K562 (cell line): ENCODE measurements at regions not wholly inside any gene's neighbourhood (a gene's known extent, or its start where the extent isn't known, plus 50 kb on each side); places are given as distances from the start of the nearest gene placed in this dataset.

ENCODE experiments used
- ATAC-seq: fragments of 200-7000 bp; cut with Tn5 transposase; 3 replicates; pipeline ENCODE4 v1.9.1; 2020; ENCODE audit warnings: moderate library complexity
- BruUV-seq: library from RNA; stranded (reverse); fragments of 400-500 nt; replicated peaks from 2 replicates; lab custom pipeline; 2021; lab: Mats Ljungman, UMichigan
- CTCF ChIA-PET: fragments of 300-600 bp; formaldehyde crosslinking; extraction: SDS; loops from one replicate; lab custom pipeline; 2021; ENCODE audit warnings: low intra/inter-chr PET ratio; lab: Yijun Ruan, JAX
- POLR2A ChIA-PET: fragments of 300-600, 350-650 bp; sonication (Branson Sonifier 250); formaldehyde crosslinking; extraction: SDS; loops from one replicate; lab custom pipeline; 2021; ENCODE audit warnings: antibody characterized with exemption, inconsistent platforms; lab: Yijun Ruan, JAX
- DNase-seq, 4 experiments: peaks; one replicate each; pipeline versions ENCODE4 v3.0.0 to v3.0.0-alpha.2; 2011 to 2018; ENCODE audit warnings: low spot score in 3 of 4, mixed read lengths in 3 of 4; ENCODE audit errors: extremely low read depth in 1 of 4
- FAIRE-seq: peaks from 2 replicates; lab custom pipeline; 2011; peaks lifted over from hg19 to GRCh38; lab: Jason Lieb, UNC
- H2AFZ ChIP-seq: 2 replicates; pipeline ENCODE4 v1.6.0; 2011; ENCODE audit warnings: low read depth, low read length, control low read depth, inconsistent platforms
- H3K27ac ChIP-seq: fragments of 200-600 bp; 3 replicates; pipeline ENCODE4 v1.8.0; 2011; ENCODE audit warnings: low read depth, mild to moderate bottlenecking, control low read depth, inconsistent platforms, low read length, moderate library complexity, mixed read lengths; ENCODE audit errors: extremely low read depth
- H3K27me3 ChIP-seq, 2 experiments: fragments of 300-600 bp in 1 of 2; 2 replicates in 1 of 2; 3 replicates in 1 of 2; pipeline versions ENCODE4 v1.6.0 to v1.8.0; 2011; ENCODE audit warnings: inconsistent platforms in 2 of 2, low read length in 2 of 2, mild to moderate bottlenecking in 1 of 2, mixed read lengths in 1 of 2, moderate library complexity in 1 of 2; ENCODE audit not compliant: control insufficient read depth in 2 of 2, insufficient read depth in 2 of 2
- H3K36me3 ChIP-seq: fragments of 300-600 bp; 3 replicates; pipeline ENCODE4 v1.8.0; 2011; ENCODE audit warnings: mild to moderate bottlenecking, low read length, inconsistent platforms; ENCODE audit not compliant: control insufficient read depth, insufficient read depth
- H3K4me1 ChIP-seq, 2 experiments: fragments of 200-600 bp in 1 of 2; replicated peaks in 1 of 2; 2 replicates in 1 of 2; 3 replicates in 1 of 2; pipeline versions ENCODE4 v1.5.1 to v1.8.0; 2011; ENCODE audit warnings: inconsistent platforms in 2 of 2, low read length in 2 of 2, mild to moderate bottlenecking in 1 of 2, mixed read lengths in 1 of 2, moderate library complexity in 1 of 2; ENCODE audit not compliant: control insufficient read depth in 2 of 2, insufficient read depth in 2 of 2
- H3K4me2 ChIP-seq: 2 replicates; pipeline ENCODE4 v1.6.1; 2011; ENCODE audit warnings: low read length, control low read depth, inconsistent platforms, mixed read lengths; ENCODE audit not compliant: insufficient read depth
- H3K4me3 ChIP-seq: fragments of 200-600 bp; sonication (generic), shearing (Covaris generic); 2 replicates; pipeline ENCODE4 v1.5.1; 2016; ENCODE audit warnings: control low read depth, inconsistent platforms
- H3K79me2 ChIP-seq: fragments of 200-600 bp; 3 replicates; pipeline ENCODE4 v1.8.0; 2011; ENCODE audit warnings: low read length, inconsistent platforms; ENCODE audit not compliant: control insufficient read depth, insufficient read depth
- H3K9ac ChIP-seq, 2 experiments: 2 replicates each; pipeline versions ENCODE4 v1.6.0 to v1.6.1; 2011; ENCODE audit warnings: low read depth in 2 of 2, low read length in 2 of 2, control low read depth in 1 of 2, inconsistent platforms in 1 of 2, mild to moderate bottlenecking in 1 of 2, mixed read lengths in 1 of 2; ENCODE audit not compliant: insufficient read depth in 1 of 2
- H3K9me1 ChIP-seq: one replicate; pipeline ENCODE4 v1.6.0; 2011; ENCODE audit warnings: inconsistent platforms, mild to moderate bottlenecking, low read length, moderate library complexity; ENCODE audit not compliant: control insufficient read depth, insufficient read depth
- H3K9me3 ChIP-seq: replicated peaks from 2 replicates; pipeline ENCODE4 v1.5.1; 2011; ENCODE audit warnings: low read depth, low read length, inconsistent platforms; ENCODE audit not compliant: control insufficient read depth, insufficient read depth
- H4K20me1 ChIP-seq: replicated peaks from 2 replicates; pipeline ENCODE4 v1.6.1; 2011; ENCODE audit warnings: low read length, inconsistent platforms, mixed read lengths; ENCODE audit not compliant: control insufficient read depth, insufficient read depth
- ARID1B ChIP-seq: fragments of 450-650 bp; IDR thresholded peaks from 2 replicates; pipeline ENCODE4 v1.6.1; 2016; ENCODE audit warnings: antibody characterized with exemption, mild to moderate bottlenecking, inconsistent platforms
- DIDO1 ChIP-seq: fragments of 450-650 bp; IDR thresholded peaks from 2 replicates; pipeline ENCODE4 v1.6.1; 2016; ENCODE audit warnings: low read depth, missing biosample characterization, missing genetic modification characterization
- DPF2 ChIP-seq: fragments of 450-650 bp; IDR thresholded peaks from 2 replicates; pipeline ENCODE4 v1.6.1; 2016
- HNRNPL ChIP-seq: fragments of 200-400 bp; formaldehyde crosslinking; IDR thresholded peaks from 2 replicates; pipeline ENCODE4 v1.6.1; 2017; ENCODE audit warnings: low read depth, mild to moderate bottlenecking, low read length
- PCBP1 ChIP-seq: fragments of 200-400 bp; formaldehyde crosslinking; IDR thresholded peaks from 2 replicates; pipeline ENCODE4 v1.6.1; 2018; ENCODE audit warnings: mild to moderate bottlenecking, low read depth, low read length; ENCODE audit not compliant: poor library complexity, severe bottlenecking
- POLR2AphosphoS2 ChIP-seq: IDR thresholded peaks from 2 replicates; pipeline ENCODE4 v1.6.1; 2012; ENCODE audit warnings: low read length, improper control_type of control experiment
- RBM34 ChIP-seq: fragments of 200-400 bp; formaldehyde crosslinking; IDR thresholded peaks from 2 replicates; pipeline ENCODE4 v1.6.1; 2018; ENCODE audit warnings: low read length, borderline replicate concordance; ENCODE audit not compliant: insufficient read depth
- RFX1 ChIP-seq: fragments of 450-650 bp; IDR thresholded peaks from 2 replicates; pipeline ENCODE4 v1.6.1; 2016; ENCODE audit warnings: mild to moderate bottlenecking, moderate library complexity
- SREBF1 ChIP-seq: fragments of 150-350 bp; IDR thresholded peaks from 2 replicates; pipeline ENCODE4 v1.6.1; 2014; ENCODE audit warnings: antibody characterized with exemption, low read depth, low read length, borderline replicate concordance
- ZBED1 ChIP-seq: IDR thresholded peaks from 2 replicates; pipeline ENCODE4 v1.6.1; 2014
- ZNF586 ChIP-seq: fragments of 450-650 bp; formaldehyde crosslinking; conservative IDR thresholded peaks from 2 replicates; pipeline ENCODE4 v1.4.0; 2020; ENCODE audit warnings: mild to moderate bottlenecking, moderate library complexity
- WGBS: fragments of 100-300 bp; shearing (Covaris generic); methylation state at CpG from one replicate; pipeline ENCODE4 v1.1.6; 2016; ENCODE audit warnings: low coverage, mixed read lengths; ENCODE audit not compliant: insufficient coverage; ENCODE audit errors: missing lambda C conversion rate; 5-methylcytosine and 5-hydroxymethylcytosine counted together
- in situ Hi-C: fragments of 300-500 bp; cut with MboI; formaldehyde crosslinking; loops from 4 replicates; pipeline ENCODE4 v1.15.0; 2018; ENCODE audit warnings: inconsistent platforms, mixed read lengths
- intact Hi-C: fragments of 100-400 bp; cut with micrococcal nuclease; formaldehyde crosslinking; loops from 2 replicates; pipeline ENCODE4 v1.14.2; 2022
- TF ChIP-seq, protein P1 (sequence below): sonication (generic); formaldehyde crosslinking; IDR thresholded peaks from 2 replicates; pipeline ENCODE4 v1.8.0; 2022; ENCODE audit warnings: mild to moderate bottlenecking, low read depth, missing genetic modification reagents
- TF ChIP-seq, protein P2 (sequence below): fragments of 250-450 bp; sonication (Bioruptor Pico); IDR thresholded peaks from 2 replicates; pipeline ENCODE4 v1.5.0; 2022; ENCODE audit warnings: mild to moderate bottlenecking
- TF ChIP-seq, protein P3 (sequence below): fragments of 250-450 bp; sonication (Bioruptor Pico); IDR thresholded peaks from 2 replicates; pipeline ENCODE4 v1.8.0; 2022; ENCODE audit warnings: moderate library complexity, mild to moderate bottlenecking, inconsistent platforms

DNA sequence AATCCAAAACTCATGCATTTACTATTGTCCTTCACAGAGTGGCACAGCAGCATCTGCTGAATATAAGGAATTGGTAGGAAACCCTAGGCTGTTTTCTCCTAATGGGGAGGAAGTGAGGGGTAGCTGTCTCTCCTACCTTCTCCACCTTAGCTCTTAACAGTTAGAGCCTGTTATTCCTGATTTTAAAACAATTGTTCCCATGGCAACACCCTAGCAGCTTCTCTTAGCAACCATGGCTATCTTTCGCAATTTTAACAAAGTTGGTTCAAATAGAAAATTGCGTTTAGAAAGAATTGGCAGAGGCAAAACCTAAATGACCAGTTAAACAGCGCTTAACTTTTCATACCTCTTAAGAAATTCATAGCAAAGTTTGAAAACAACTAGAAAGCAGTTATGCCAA, 603.4 kb upstream of the AUTS2 start:
- Histone ChIP-seq H3K4me2 (no peak overlapping the region), H3K27me3 (no peaks in the 10 kb centered on the region), H3K9me3 (no peaks in the 10 kb centered on the region), H3K4me3 (no peak overlapping the region), H3K79me2 (no peaks in the 10 kb centered on the region), H2AFZ (no peak overlapping the region), H3K4me1 (no peaks in the 10 kb centered on the region), H3K36me3 (no peaks in the 10 kb centered on the region), H3K9ac (no peak overlapping the region), H3K27ac (no peak overlapping the region), H4K20me1 (no peaks in the 10 kb centered on the region), H3K9me1 (no peaks in the 10 kb centered on the region)
- BruUV-seq = no TSS peak
- FAIRE-seq = no peak
- POLR2A ChIA-PET = no interaction called here
- intact Hi-C loops (no loop called here), in situ Hi-C loops (no loop called here)
- TF ChIP-seq PCBP1 (no peak), RFX1 (peak; percentile 42; the same call in 1 of the 2 replicates), HNRNPL (no peak)
- TF ChIP-seq, protein P1, sequence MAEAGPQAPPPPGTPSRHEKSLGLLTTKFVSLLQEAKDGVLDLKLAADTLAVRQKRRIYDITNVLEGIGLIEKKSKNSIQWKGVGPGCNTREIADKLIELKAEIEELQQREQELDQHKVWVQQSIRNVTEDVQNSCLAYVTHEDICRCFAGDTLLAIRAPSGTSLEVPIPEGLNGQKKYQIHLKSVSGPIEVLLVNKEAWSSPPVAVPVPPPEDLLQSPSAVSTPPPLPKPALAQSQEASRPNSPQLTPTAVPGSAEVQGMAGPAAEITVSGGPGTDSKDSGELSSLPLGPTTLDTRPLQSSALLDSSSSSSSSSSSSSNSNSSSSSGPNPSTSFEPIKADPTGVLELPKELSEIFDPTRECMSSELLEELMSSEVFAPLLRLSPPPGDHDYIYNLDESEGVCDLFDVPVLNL (CRISPR knock-in tag) = no peak
- 0% methylated on average over 3 of the region's 3 CpGs for WGBS
- no peak for DNase-seq
- ATAC-seq = no peak
- CTCF ChIA-PET = no interaction called here

DNA sequence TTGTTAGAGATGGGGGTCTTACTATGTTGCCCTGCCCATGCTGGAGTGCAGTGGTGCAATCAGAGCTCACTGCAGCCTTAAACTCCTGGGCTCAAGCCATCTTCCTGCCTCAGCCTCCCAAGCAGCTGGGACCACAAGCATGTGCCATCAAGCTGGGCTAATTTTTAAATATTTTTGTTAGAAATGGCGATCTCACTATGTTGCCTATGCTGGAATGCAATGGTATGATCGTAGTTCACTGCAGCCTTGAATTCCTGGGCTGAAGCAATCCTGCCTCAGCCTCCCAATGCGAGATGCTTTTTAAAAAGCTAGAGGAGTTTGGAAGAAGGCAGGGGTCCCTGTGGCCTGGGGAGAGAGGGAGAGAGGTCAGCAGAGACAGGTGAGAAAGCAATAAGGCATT, 600.1 kb upstream of the AUTS2 start:
- H3K4me3 ChIP-seq = no peak overlapping the region
- H3K27me3 ChIP-seq = no peaks in the 10 kb centered on the region
- no peak overlapping the region for H2AFZ ChIP-seq
- CTCF ChIA-PET = no interaction called here
- BruUV-seq = no TSS peak
- no peaks in the 10 kb centered on the region for H3K4me1 ChIP-seq
- H3K4me2 ChIP-seq = no peak overlapping the region
- no peaks in the 10 kb centered on the region for H3K79me2 ChIP-seq
- H3K9ac ChIP-seq = no peak overlapping the region
- WGBS = 0% methylated on average over 3 of the region's 3 CpGs
- in situ Hi-C loops (no loop called here), intact Hi-C loops (no loop called here)
- POLR2A ChIA-PET = no interaction called here
- ATAC-seq (no peak), FAIRE-seq (no peak), DNase-seq (no peak)
- H3K36me3 ChIP-seq = no peaks in the 10 kb centered on the region
- no peaks in the 10 kb centered on the region for H3K9me1 ChIP-seq
- 0 out of 2 replicates have a peak, but pooled peaks cover 2% of the 10 kb centered on the region for H3K9me3 ChIP-seq
- H4K20me1 ChIP-seq = no peaks in the 10 kb centered on the region
- H3K27ac ChIP-seq = no peak overlapping the region
- no peak for TF ChIP-seq DPF2
- no peak for TF ChIP-seq ZBED1
- TF ChIP-seq, protein P2, sequence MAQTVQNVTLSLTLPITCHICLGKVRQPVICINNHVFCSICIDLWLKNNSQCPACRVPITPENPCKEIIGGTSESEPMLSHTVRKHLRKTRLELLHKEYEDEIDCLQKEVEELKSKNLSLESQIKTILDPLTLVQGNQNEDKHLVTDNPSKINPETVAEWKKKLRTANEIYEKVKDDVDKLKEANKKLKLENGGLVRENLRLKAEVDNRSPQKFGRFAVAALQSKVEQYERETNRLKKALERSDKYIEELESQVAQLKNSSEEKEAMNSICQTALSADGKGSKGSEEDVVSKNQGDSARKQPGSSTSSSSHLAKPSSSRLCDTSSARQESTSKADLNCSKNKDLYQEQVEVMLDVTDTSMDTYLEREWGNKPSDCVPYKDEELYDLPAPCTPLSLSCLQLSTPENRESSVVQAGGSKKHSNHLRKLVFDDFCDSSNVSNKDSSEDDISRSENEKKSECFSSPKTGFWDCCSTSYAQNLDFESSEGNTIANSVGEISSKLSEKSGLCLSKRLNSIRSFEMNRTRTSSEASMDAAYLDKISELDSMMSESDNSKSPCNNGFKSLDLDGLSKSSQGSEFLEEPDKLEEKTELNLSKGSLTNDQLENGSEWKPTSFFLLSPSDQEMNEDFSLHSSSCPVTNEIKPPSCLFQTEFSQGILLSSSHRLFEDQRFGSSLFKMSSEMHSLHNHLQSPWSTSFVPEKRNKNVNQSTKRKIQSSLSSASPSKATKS (CRISPR knock-in tag) = no peak
- TF ChIP-seq DIDO1 (tag) = no peak
- no peak for TF ChIP-seq SREBF1
- TF ChIP-seq RBM34 = no peak
- no peak for TF ChIP-seq ARID1B
- no peak for TF ChIP-seq POLR2AphosphoS2
- TF ChIP-seq ZNF586 (CRISPR knock-in tag) = no peak
- TF ChIP-seq, protein P3, sequence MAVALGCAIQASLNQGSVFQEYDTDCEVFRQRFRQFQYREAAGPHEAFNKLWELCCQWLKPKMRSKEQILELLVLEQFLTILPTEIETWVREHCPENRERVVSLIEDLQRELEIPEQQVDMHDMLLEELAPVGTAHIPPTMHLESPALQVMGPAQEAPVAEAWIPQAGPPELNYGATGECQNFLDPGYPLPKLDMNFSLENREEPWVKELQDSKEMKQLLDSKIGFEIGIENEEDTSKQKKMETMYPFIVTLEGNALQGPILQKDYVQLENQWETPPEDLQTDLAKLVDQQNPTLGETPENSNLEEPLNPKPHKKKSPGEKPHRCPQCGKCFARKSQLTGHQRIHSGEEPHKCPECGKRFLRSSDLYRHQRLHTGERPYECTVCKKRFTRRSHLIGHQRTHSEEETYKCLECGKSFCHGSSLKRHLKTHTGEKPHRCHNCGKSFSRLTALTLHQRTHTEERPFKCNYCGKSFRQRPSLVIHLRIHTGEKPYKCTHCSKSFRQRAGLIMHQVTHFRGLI (CRISPR knock-in tag) = no peak
